ENCODE measurements at regions not wholly inside any gene's neighbourhood (a gene's known extent, or its start where the extent isn't known, plus 50 kb on each side); places are given as distances from the start of the nearest gene placed in this dataset.
A peak's percentile ranks its signal among the peaks of the same experiment; 100 is the strongest.

- no peak overlapping the region for H3K4me3 ChIP-seq (ENCODE audit: low read depth, low read length)
- DNase-seq (ENCODE audit: low read depth) = peak; percentile 96
Observed at GRCh38 chr11:128208329-128209137, 378.8 kb downstream of the ETS1 start.

- no peak overlapping the region for H3K4me3 ChIP-seq (ENCODE audit: low read depth, low read length)
- peak; percentile 100 for DNase-seq (ENCODE audit: low read depth)
Observed at GRCh38 chr11:128207861-128208321, 379.5 kb downstream of the ETS1 start.

GRCh38 chr11:128206461-128206860 lies 380.9 kb downstream of the ETS1 start:
- DNase-seq (ENCODE audit: low read depth) = no peak
- no peak overlapping the region for H3K4me3 ChIP-seq (ENCODE audit: low read depth, low read length)

GRCh38 chr11:128205796-128206195 lies 381.6 kb downstream of the ETS1 start:
- no peak for DNase-seq (ENCODE audit: low read depth)
- H3K4me3 ChIP-seq (ENCODE audit: low read depth, low read length) = no peak overlapping the region

- H3K4me3 ChIP-seq (ENCODE audit: low read depth, low read length) = no peak overlapping the region
- no peak for DNase-seq (ENCODE audit: low read depth)
Observed at GRCh38 chr11:128204898-128205297, 382.5 kb downstream of the ETS1 start.

GRCh38 chr11:128201801-128202200 lies 385.6 kb downstream of the ETS1 start:
- H3K4me3 ChIP-seq (ENCODE audit: low read depth, low read length) = no peak overlapping the region
- no peak for DNase-seq (ENCODE audit: low read depth)

GRCh38 chr11:128201009-128201408 lies 386.3 kb downstream of the ETS1 start:
- DNase-seq (ENCODE audit: low read depth) = no peak
- H3K4me3 ChIP-seq (ENCODE audit: low read depth, low read length) = no peak overlapping the region

- no peak for DNase-seq (ENCODE audit: low read depth)
- no peak overlapping the region for H3K4me3 ChIP-seq (ENCODE audit: low read depth, low read length)
Observed at GRCh38 chr11:128200467-128200866, 386.9 kb downstream of the ETS1 start.

- DNase-seq (ENCODE audit: low read depth) = no peak
- no peak overlapping the region for H3K4me3 ChIP-seq (ENCODE audit: low read depth, low read length)
Observed at GRCh38 chr11:128198216-128198772, 389.1 kb downstream of the ETS1 start.

DNA sequence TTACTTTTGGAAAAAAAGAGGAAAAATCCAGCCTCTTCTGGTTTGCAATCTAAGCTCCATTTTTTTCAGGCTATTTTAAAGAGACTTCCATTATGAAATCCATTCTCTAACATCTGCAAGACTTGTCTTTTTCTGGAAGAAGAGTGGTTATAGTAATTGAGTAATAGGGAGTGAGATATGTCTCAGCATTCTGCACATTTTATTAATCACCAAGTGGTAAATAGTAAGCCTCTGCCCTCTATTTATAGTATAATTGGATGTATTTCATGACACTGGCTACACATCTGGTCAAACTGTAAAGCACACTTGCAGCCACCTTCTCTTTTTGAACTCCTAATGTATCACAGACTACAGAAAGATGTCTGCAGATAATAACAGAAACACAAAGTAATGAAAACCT lies 391.1 kb downstream of the ETS1 start:
- H3K4me3 ChIP-seq (ENCODE audit: low read depth, low read length) = no peak overlapping the region
- no peak for DNase-seq (ENCODE audit: low read depth)

DNA sequence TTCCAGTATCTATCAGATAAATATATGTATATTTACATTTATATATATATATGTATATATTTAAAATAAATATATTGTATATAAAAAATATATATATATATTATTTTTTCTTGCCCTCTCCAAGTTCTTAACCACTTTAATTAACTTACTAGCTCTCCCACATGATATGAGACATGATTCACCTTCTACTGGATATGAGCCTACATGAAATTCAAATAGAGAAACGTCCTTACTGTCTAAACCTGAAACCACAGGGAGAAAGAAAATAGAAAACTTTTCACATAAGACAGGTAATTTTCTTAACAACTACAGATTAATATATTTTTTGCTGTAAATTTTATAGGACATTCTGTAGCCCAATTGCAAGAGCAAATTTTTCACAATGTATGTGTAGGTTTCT lies 391.6 kb downstream of the ETS1 start:
- H3K4me3 ChIP-seq (ENCODE audit: low read depth, low read length) = no peak overlapping the region
- DNase-seq (ENCODE audit: low read depth) = no peak

- H3K4me3 ChIP-seq (ENCODE audit: low read depth, low read length) = no peak overlapping the region
- DNase-seq (ENCODE audit: low read depth) = no peak
Observed at GRCh38 chr11:128195057-128195751, 392.2 kb downstream of the ETS1 start.

DNA sequence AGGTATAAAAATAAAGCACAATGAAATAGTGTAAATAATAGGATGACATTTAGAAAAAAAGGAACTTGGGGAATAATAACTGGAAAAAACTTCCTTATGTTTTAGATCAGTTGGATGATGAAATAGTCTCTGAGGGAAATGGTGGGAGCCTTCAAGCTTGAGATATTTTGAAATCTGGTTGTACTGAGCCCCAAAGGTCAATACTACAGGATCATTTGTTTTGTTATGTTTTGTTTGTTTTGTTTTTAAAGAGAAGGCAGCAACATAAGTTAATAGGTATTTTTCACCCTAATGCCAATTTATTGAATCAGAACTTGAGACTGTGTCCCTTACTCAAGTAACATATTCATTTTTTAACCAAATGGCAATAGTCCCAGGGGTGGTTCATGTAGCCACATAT lies 393.1 kb downstream of the ETS1 start:
- DNase-seq (ENCODE audit: low read depth) = no peak
- no peak overlapping the region for H3K4me3 ChIP-seq (ENCODE audit: low read depth, low read length)

GRCh38 chr11:128193615-128194014 lies 393.7 kb downstream of the ETS1 start:
- no peak overlapping the region for H3K4me3 ChIP-seq (ENCODE audit: low read depth, low read length)
- DNase-seq (ENCODE audit: low read depth) = no peak

GRCh38 chr11:128190312-128190711 lies 397.0 kb downstream of the ETS1 start:
- H3K4me3 ChIP-seq (ENCODE audit: low read depth, low read length) = no peak overlapping the region
- DNase-seq (ENCODE audit: low read depth) = no peak

GRCh38 chr11:128189823-128190222 lies 397.5 kb downstream of the ETS1 start:
- no peak overlapping the region for H3K4me3 ChIP-seq (ENCODE audit: low read depth, low read length)
- no peak for DNase-seq (ENCODE audit: low read depth)

DNA sequence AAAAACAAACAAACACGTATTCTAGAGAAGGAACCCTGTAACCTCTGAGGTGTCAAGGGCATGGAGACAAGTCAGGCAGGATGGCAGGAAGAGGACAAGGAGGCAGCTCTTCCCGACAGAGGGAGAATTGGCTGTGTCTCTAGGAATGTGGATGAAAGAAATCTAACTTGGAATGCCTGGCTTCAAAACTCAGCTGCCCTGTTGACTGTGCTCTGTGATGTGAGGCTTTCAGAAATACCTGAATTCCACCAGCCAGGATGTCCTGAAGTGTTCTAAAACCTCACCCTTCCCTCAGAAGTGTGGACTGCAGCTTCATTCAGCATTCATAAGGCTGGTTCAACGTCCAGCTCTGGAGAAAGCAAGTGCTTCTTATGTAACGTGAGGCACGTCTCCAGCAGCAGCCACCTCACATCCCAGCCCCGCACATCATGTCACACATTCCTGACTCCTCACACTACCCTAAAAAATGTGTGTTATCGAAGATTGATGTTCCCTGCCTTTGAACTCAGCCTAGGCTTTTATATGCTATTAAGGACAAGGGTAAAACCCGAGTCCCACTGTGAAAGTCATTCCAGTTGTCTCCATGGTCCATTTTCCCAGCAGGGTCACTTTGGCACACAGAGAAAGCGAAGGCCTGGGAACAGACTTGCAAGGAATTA lies 398.9 kb downstream of the ETS1 start:
- DNase-seq (ENCODE audit: low read depth) = no peak

GRCh38 chr11:128187835-128188234 lies 399.5 kb downstream of the ETS1 start:
- DNase-seq (ENCODE audit: low read depth) = no peak
- no peak overlapping the region for H3K4me3 ChIP-seq (ENCODE audit: low read depth, low read length)

More for the DNA sequence above, 398.9 kb downstream of the ETS1 start:
- H3K4me3 ChIP-seq (ENCODE audit: low read depth, low read length) = no peak overlapping the region

DNA sequence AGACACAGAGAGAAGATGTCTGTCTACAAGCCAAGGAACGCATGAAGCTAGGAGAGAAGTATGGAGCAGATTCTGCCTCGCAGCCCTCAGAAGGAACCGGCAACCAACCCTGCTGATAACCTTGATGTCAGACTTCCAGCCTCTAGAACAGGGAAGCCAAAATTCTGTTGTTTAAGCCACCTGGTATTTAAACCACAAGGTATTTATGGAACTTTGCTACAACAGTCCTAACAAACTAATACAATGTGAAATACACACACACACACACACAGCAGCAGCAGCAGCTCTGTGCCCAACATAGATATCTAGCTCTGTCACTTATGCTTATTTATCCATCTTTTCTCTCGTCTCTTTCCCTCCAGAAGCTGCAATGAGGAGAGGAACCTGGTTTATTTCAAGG lies 400.0 kb downstream of the ETS1 start:
- no peak for DNase-seq (ENCODE audit: low read depth)
- no peak overlapping the region for H3K4me3 ChIP-seq (ENCODE audit: low read depth, low read length)

DNA sequence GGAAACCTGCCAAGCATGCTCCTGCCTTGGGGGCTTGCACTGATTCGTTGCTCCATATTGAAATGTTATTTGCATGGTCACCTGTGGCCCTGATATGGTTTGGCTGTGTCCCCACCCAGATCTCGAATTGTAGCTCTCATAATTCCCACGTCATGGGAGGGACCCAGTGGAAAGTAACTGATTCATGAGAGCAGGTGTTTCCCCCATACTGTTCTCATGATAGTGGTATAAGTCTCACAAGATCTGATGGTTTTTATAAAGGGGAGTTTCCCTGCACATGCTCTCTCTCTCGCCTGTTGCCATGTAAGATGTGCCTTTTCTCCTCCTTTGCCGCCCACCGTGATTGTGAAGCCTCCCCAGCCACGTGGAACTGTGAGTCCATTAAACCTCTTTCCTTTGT lies 402.4 kb downstream of the ETS1 start:
- H3K4me3 ChIP-seq (ENCODE audit: low read depth, low read length) = no peak overlapping the region
- DNase-seq (ENCODE audit: low read depth) = no peak

All from skeletal muscle cell (primary cell).